HG03095 (cell line): ENCODE measurements at regions not wholly inside any gene's neighbourhood (a gene's known extent, or its start where the extent isn't known, plus 50 kb on each side); places are given as distances from the start of the nearest gene placed in this dataset.
"Not testable (repeated sequence)": the region's sequence is repeated elsewhere in the genome, so short reads cannot be mapped to it uniquely, and the experiment has no call there.

Experiments used
- ATAC-seq: cut with Tn5 transposase; IDR thresholded peaks from one replicate; pipeline ENCODE4 v1.9.1; 2021; ENCODE audit warnings: moderate library complexity; ENCODE audit not compliant: unreplicated experiment

- peak; percentile 100 for ATAC-seq
Measured at GRCh38 chr1:223992456-223993246, 121.3 kb upstream of the FBXO28 start.

- ATAC-seq: not testable (repeated sequence)
Measured at GRCh38 chr1:223991297-223991857, 122.5 kb upstream of the FBXO28 start.

GRCh38 chr1:223961985-223962384 lies 116.2 kb upstream of the TP53BP2 start:
- not testable (repeated sequence) for ATAC-seq

GRCh38 chr1:223952801-223953200 lies 107.1 kb upstream of the TP53BP2 start:
- not testable (repeated sequence) for ATAC-seq

GRCh38 chr1:223951551-223951950 lies 105.8 kb upstream of the TP53BP2 start:
- ATAC-seq: not testable (repeated sequence)

- not testable (repeated sequence) for ATAC-seq
Measured at GRCh38 chr1:223949944-223950343, 104.2 kb upstream of the TP53BP2 start.

- ATAC-seq: not testable (repeated sequence)
Measured at GRCh38 chr1:223948041-223948440, 102.3 kb upstream of the TP53BP2 start.

- ATAC-seq: not testable (repeated sequence)
Measured at GRCh38 chr1:223936592-223936991, 90.8 kb upstream of the TP53BP2 start.

GRCh38 chr1:223931476-223931875 lies 85.7 kb upstream of the TP53BP2 start:
- ATAC-seq: not testable (repeated sequence)

- ATAC-seq: not testable (repeated sequence)
Measured at GRCh38 chr1:223920805-223921204, 75.1 kb upstream of the TP53BP2 start.

- ATAC-seq: not testable (repeated sequence)
Measured at GRCh38 chr1:223915476-223915875, 69.7 kb upstream of the TP53BP2 start.

GRCh38 chr1:223913715-223914114 lies 68.0 kb upstream of the TP53BP2 start:
- not testable (repeated sequence) for ATAC-seq

- ATAC-seq: not testable (repeated sequence)
Measured at GRCh38 chr1:223907943-223908587, 62.3 kb upstream of the TP53BP2 start.

- not testable (repeated sequence) for ATAC-seq
Measured at GRCh38 chr1:223903221-223903620, 57.5 kb upstream of the TP53BP2 start.

GRCh38 chr1:223899775-223900174 lies 54.0 kb upstream of the TP53BP2 start:
- ATAC-seq: not testable (repeated sequence)

GRCh38 chr1:223897097-223897496 lies 51.4 kb upstream of the TP53BP2 start:
- ATAC-seq: not testable (repeated sequence)

- ATAC-seq: not testable (repeated sequence)
Measured at GRCh38 chr1:223895950-223896349, 50.2 kb upstream of the TP53BP2 start.
